ENCODE measurements at regions not wholly inside any gene's neighbourhood (a gene's known extent, or its start where the extent isn't known, plus 50 kb on each side); places are given as distances from the start of the nearest gene placed in this dataset.

GRCh38 chr12:34526946-34527345 is 504.6 kb downstream of the ALG10 start:
- DNase-seq (ENCODE audit: low spot score) = no peak

- no peak for DNase-seq (ENCODE audit: low spot score)
These were observed 525.0 kb downstream of the ALG10 start for GRCh38 chr12:34547276-34547675.

GRCh38 chr12:34591966-34592365 is 569.7 kb downstream of the ALG10 start:
- no peak for DNase-seq (ENCODE audit: low spot score)

- DNase-seq (ENCODE audit: low spot score) = peak; percentile 1
These were observed 573.7 kb downstream of the ALG10 start for GRCh38 chr12:34595749-34596733.

- DNase-seq (ENCODE audit: low spot score) = peak; percentile 1
These were observed 575.5 kb downstream of the ALG10 start for GRCh38 chr12:34597548-34598351.

GRCh38 chr12:34598352-34598827 is 576.1 kb downstream of the ALG10 start:
- DNase-seq (ENCODE audit: low spot score) = peak; percentile 0

- peak; percentile 1 for DNase-seq (ENCODE audit: low spot score)
These were observed 576.7 kb downstream of the ALG10 start for GRCh38 chr12:34598851-34599529.

GRCh38 chr12:34599530-34600513 is 577.5 kb downstream of the ALG10 start:
- peak; percentile 2 for DNase-seq (ENCODE audit: low spot score)

- peak; percentile 2 for DNase-seq (ENCODE audit: low spot score)
These were observed 578.5 kb downstream of the ALG10 start for GRCh38 chr12:34600592-34601462.

GRCh38 chr12:34601689-34602088 is 579.4 kb downstream of the ALG10 start:
- peak; percentile 1 for DNase-seq (ENCODE audit: low spot score)

GRCh38 chr12:34602213-34602940 is 580.1 kb downstream of the ALG10 start:
- DNase-seq (ENCODE audit: low spot score) = no peak

- DNase-seq (ENCODE audit: low spot score) = no peak
These were observed 581.2 kb downstream of the ALG10 start for GRCh38 chr12:34603382-34604035.

GRCh38 chr12:34604227-34604626 is 581.9 kb downstream of the ALG10 start:
- DNase-seq (ENCODE audit: low spot score) = no peak

GRCh38 chr12:34604631-34605509 is 582.6 kb downstream of the ALG10 start:
- no peak for DNase-seq (ENCODE audit: low spot score)

- no peak for DNase-seq (ENCODE audit: low spot score)
These were observed 583.2 kb downstream of the ALG10 start for GRCh38 chr12:34605510-34605887.

GRCh38 chr12:34605955-34606748 is 583.9 kb downstream of the ALG10 start:
- DNase-seq (ENCODE audit: low spot score) = no peak

Measured in AG20443 (cell line).